ENCODE measurements at regions not wholly inside any gene's neighbourhood (a gene's known extent, or its start where the extent isn't known, plus 50 kb on each side); places are given as distances from the start of the nearest gene placed in this dataset.

DNA sequence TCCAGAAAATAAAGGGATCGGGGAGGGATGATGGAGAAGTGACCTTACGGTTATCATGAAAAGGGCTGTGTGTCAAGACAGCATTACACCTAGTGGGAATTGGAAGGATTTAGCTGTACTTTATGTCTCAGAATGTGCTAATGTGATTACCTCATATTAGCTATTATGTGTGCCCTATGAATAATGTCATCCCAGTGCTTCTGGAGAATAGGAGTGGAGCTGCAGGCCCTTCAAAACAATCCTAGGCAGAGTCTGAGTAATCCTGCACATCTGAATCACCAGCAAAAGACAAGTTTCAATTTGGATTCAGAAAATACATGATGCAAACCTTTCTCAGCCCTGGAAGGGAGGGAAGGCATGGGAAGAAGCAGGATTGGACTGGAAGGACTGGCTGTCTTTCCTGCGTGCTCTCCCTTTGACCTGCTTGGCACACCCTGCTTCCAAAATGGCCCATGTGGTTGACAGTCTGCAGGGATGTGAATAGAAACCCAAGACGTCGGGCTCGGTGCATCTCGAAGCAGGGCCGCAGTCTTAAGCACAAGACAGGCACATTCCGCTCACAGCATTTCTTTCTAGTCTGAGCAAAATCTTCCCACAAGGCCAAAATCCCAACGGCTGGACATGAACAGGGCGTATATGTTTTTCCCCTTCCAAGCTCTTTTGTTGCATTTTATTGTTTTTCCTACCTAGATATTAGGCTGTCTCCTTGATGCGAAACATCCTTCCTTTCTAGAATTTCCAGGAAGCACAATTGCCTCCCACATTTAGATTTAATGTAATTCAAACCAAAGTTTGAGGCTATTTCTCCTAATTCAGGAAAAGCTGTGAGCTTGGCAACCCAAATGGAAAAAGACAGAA is 54.3 kb upstream of the TARBP1 start:
- POLR2A ChIA-PET: no interaction called here
- ATAC-seq (no peak), DNase-seq (no peak)
- Mint-ChIP-seq H3K27me3 (peaks cover 0 to 15% (median 2%) of the 10 kb centered on the region in 5 donors), H3K36me3 (no peaks in the 10 kb centered on the region), H3K4me3 (no peak overlapping the region), H3K9me3 (no peaks in the 10 kb centered on the region), H3K27ac (no peak overlapping the region), H3K4me1 (peaks cover 0 to 6% (median 0%) of the 10 kb centered on the region in 4 donors)

DNA sequence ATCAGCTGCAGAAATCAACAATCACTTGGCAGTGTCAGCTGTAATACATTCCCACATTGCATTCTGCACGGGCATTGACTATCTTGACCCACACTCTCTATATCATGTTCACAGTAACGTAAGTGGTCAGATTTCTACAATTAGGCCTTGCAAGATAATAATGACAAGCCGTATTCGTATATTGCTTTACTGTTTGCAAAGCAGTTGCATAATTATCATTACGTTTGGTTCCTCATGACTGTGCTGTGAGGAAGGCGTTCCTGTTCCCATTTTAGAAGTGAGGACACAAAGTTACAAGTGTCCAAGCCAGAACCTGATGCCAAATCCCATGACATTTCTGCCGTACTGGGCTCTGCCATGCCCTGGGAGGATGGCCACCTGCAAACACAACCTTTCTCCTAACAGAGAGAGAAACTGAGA is 53.5 kb upstream of the TARBP1 start:
- no peak for ATAC-seq
- no peaks in the 10 kb centered on the region for H3K9me3 Mint-ChIP-seq
- no peak overlapping the region for H3K27ac Mint-ChIP-seq
- no peaks in the 10 kb centered on the region for H3K36me3 Mint-ChIP-seq
- POLR2A ChIA-PET: no interaction called here
- no peak overlapping the region for H3K4me3 Mint-ChIP-seq
- H3K27me3 Mint-ChIP-seq: peaks cover 0 to 15% (median 2%) of the 10 kb centered on the region in 5 donors
- H3K4me1 Mint-ChIP-seq: peaks cover 0 to 6% (median 0%) of the 10 kb centered on the region in 4 donors
- DNase-seq: no peak

DNA sequence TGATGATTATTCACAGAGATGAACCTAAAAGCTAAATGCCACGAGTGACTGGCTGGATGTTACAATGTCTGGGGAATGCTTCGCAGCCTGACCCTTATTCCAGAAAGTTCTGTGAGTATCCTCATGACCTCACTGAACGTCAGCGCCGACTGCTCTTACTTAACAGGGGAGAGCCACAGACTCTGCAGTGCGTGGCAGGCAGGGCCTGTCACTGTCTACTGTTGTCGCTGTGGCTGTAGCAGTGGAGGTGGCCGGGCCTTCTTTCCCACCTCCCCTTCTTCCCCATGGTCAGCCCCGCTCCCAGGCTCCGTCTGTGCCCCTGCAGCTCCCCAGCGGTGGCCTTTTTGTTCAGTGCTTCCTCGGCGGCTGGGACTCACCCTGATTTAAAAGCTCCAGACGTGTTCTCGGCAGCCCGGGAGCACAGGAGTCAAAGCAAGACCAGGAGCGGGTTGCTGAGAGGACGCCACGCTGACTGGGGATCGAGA is 52.2 kb upstream of the TARBP1 start:
- Mint-ChIP-seq H3K4me1 (peaks cover 0 to 6% (median 0%) of the 10 kb centered on the region in 4 donors), H3K4me3 (no peak overlapping the region), H3K27me3 (peaks cover 0 to 18% (median 5%) of the 10 kb centered on the region in 5 donors), H3K27ac (peak overlapping the region in 1 of 10 donors; percentile 31), H3K36me3 (no peaks in the 10 kb centered on the region), H3K9me3 (no peaks in the 10 kb centered on the region)
- POLR2A ChIA-PET: no interaction called here
- no peak for ATAC-seq
- no peak for DNase-seq

DNA sequence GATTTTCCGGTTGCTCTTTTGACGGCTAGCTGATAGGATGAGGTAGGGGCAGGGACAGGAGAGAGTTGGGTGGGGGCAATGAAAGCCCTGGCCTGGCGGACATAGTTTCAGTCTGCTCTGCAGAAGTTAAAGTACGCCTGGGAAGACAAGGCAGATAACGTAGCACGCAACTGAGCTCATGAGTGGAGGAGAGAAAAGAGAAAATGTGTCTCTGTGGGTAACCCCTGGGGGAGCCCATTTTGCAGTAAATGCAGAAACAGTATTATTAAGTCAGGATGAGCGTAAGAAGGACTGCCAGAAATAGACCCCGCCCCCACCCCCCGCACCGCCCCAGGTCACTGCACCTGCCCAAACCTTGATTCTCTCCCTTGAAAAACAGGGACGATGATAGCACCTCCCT is 51.7 kb upstream of the TARBP1 start:
- no peaks in the 10 kb centered on the region for H3K9me3 Mint-ChIP-seq
- H3K4me1 Mint-ChIP-seq: peaks cover 0 to 9% (median 0%) of the 10 kb centered on the region in 4 donors
- POLR2A ChIA-PET: no interaction called here
- ATAC-seq (no peak), DNase-seq (no peak)
- peak overlapping the region in 1 of 10 donors; percentile 45 for H3K27ac Mint-ChIP-seq
- no peaks in the 10 kb centered on the region for H3K36me3 Mint-ChIP-seq
- peaks cover 0 to 18% (median 5%) of the 10 kb centered on the region in 5 donors for H3K27me3 Mint-ChIP-seq
- H3K4me3 Mint-ChIP-seq: no peak overlapping the region

DNA sequence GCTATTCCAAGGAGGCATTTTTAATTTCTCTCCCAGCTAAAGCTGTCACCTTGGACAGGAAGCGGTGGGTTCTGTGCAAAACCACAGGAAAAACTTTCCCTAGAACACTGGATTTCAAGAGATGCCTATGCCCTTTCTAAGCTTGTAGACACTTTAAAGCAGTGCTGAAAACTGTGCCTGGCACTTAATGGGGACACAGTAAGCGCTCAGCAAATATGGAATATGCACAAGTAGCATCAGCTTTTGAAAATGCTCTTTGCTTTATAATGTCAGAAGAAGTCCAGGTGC is 50.9 kb upstream of the TARBP1 start:
- Mint-ChIP-seq H3K9me3 (no peaks in the 10 kb centered on the region), H3K4me3 (no peak overlapping the region), H3K4me1 (peaks cover 3 to 14% (median 5%) of the 10 kb centered on the region in 4 donors), H3K27me3 (peaks cover 0 to 18% (median 6%) of the 10 kb centered on the region in 5 donors), H3K36me3 (no peaks in the 10 kb centered on the region), H3K27ac (no peak overlapping the region)
- no peak for DNase-seq
- POLR2A ChIA-PET: no interaction called here
- no peak for ATAC-seq

DNA sequence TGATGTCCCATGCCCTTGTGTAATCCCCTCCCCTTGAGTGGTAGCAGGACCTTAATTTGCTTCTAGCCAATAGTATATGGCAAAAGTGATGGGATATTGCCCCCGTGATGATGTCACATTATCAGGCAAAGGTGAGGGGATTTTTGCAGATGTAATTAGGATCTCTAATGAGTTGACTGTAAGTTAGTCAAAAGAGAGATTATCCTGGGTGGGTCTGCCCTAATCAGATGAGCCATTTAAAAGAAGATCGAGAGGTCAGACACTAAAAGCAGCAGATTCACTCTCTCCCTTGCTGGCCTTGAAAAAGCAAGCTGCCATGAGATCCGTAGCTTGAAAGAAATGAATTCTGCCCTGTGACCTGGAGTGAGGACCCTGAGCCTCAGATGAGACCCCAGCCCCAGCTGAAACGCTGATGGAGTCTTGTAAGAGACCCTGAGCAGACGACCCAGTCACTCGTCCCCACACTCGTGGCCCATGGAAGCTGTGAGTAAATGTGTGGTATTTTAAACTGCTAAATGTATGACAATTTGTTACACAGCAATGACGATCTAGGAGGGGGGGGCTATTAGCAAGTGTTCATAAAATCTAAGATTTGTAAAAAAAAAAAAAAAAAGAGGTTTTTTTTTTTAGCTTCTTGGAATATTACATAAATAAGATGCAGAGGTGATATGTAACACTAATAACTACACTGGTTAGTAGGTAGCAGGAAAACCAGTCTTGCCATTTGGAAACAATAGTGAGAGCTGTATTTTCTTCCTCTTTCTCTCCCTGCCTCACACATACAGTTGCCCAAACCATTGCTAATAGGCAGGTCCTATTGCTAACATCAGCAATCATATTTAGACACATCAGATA is 50.3 kb upstream of the TARBP1 start:
- Mint-ChIP-seq H3K36me3 (no peaks in the 10 kb centered on the region), H3K27ac (no peak overlapping the region), H3K9me3 (no peaks in the 10 kb centered on the region), H3K4me3 (no peak overlapping the region), H3K27me3 (peaks cover 0 to 18% (median 6%) of the 10 kb centered on the region in 5 donors), H3K4me1 (peaks cover 3 to 14% (median 5%) of the 10 kb centered on the region in 4 donors)
- POLR2A ChIA-PET: no interaction called here
- ATAC-seq: no peak
- DNase-seq: no peak
